ENCODE measurements at regions not wholly inside any gene's neighbourhood (a gene's known extent, or its start where the extent isn't known, plus 50 kb on each side); places are given as distances from the start of the nearest gene placed in this dataset.

DNA sequence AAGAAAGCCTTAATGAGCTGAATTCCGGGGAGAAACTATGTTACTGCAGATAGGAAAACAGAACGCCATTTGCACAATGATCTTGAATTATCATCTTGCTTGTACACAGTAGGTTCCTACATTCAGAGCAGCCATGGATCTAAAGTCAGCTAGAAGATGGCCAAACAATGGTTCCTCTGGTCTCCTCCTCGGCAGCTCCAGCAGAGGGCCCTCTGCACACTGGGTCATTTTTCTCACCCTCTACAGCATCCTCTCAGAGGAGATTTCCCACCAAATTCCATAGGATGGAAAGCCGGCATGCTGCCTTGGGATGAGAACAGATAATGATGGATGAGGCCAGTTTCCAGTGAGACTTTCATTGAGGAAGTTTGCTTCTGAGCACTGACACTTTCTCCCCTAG lies 308.5 kb upstream of the NFE2L3 start:
- no peak for DNase-seq (ENCODE audit: extremely low read depth, low read depth)
- TF ChIP-seq, protein P1, sequence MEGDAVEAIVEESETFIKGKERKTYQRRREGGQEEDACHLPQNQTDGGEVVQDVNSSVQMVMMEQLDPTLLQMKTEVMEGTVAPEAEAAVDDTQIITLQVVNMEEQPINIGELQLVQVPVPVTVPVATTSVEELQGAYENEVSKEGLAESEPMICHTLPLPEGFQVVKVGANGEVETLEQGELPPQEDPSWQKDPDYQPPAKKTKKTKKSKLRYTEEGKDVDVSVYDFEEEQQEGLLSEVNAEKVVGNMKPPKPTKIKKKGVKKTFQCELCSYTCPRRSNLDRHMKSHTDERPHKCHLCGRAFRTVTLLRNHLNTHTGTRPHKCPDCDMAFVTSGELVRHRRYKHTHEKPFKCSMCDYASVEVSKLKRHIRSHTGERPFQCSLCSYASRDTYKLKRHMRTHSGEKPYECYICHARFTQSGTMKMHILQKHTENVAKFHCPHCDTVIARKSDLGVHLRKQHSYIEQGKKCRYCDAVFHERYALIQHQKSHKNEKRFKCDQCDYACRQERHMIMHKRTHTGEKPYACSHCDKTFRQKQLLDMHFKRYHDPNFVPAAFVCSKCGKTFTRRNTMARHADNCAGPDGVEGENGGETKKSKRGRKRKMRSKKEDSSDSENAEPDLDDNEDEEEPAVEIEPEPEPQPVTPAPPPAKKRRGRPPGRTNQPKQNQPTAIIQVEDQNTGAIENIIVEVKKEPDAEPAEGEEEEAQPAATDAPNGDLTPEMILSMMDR (IDR thresholded peaks at IDR 0.05; ENCODE audit: low read depth, low read length, missing control alignments): no peak
- H3K4me3 ChIP-seq (replicated peaks; ENCODE audit: low read depth, low read length): no peak overlapping the region

DNA sequence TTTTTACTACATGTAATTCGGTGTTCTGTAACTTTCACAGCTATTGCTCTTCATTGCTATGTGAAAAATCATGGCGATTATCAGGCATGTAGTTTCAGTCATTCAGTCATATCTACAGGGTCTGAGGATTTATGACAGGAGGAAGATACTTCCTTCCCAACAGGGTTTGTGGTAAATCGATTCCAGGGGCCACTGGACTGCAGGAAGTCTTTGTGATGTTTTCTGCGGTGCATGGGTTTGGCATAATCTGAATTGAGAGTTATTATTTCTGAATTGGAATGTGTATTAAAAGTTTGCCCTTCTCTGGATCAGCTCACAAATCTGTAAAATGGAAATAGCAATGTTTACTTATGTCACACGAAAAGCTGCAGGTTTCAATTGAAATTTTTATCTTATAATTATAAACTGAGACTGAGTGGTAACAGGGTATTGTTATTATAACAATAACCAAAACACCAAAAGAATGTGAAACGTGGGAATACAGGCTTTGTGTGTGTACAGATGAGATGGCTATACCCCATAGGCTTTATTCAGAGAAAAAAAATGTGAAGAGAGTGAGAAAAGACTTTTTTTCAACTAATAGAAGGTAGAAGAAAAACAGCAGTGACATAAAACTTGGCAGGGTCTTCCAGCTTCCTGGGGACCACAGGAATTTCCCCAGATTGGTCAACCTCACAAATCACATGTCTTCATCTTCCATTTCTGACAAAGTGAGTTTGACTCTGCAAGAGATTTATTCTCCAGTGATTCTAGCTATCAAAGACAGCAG lies 307.7 kb upstream of the NFE2L3 start:
- H3K4me3 ChIP-seq (replicated peaks; ENCODE audit: low read depth, low read length): no peak overlapping the region
- TF ChIP-seq, protein P1 (IDR thresholded peaks at IDR 0.05; ENCODE audit: low read depth, low read length, missing control alignments): no peak
- no peak for DNase-seq (ENCODE audit: extremely low read depth, low read depth)

DNA sequence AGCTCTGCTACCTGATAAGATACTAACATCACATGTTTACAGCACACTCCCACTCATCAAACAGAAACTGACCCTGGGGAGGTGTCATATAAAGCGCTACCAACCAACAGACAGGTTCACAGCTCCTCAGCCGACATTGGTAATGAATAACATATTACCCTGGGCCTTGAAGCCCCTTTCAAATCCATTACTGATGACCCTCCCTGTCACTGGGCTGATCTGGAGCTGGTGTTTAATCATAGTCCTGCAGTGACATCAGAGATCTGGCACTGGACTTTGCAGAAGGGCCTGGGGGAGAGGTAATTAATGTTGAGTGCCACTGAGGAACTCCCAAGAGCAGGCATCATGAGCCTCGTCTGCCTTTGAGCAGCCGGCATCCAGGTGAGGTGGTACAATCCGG lies 306.5 kb upstream of the NFE2L3 start:
- no peak for DNase-seq (ENCODE audit: extremely low read depth, low read depth)
- TF ChIP-seq, protein P1 (IDR thresholded peaks at IDR 0.05; ENCODE audit: low read depth, low read length, missing control alignments): no peak
- H3K4me3 ChIP-seq (replicated peaks; ENCODE audit: low read depth, low read length): no peak overlapping the region

DNA sequence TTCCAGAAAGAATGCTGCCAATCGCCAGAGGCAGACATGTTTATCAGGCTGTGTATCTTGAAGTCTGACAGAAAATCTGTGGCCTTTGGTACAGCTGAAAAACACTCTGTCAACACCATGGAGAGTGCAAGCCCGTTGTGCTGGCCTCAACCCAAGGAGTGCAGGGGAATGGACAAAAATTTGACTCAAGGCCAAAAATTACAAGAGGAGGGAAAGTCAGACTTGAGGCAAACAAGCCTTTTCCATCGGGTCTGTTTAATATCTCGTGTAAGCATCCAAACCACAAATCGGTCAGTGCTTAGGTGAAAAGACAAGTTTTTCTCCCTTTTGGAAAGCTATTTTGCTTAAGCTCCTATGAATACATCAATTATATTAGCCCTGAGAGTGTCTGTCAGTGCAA lies 305.3 kb upstream of the NFE2L3 start:
- no peak overlapping the region for H3K4me3 ChIP-seq (replicated peaks; ENCODE audit: low read depth, low read length)
- TF ChIP-seq, protein P1 (IDR thresholded peaks at IDR 0.05; ENCODE audit: low read depth, low read length, missing control alignments): no peak
- DNase-seq (ENCODE audit: extremely low read depth, low read depth): no peak

DNA sequence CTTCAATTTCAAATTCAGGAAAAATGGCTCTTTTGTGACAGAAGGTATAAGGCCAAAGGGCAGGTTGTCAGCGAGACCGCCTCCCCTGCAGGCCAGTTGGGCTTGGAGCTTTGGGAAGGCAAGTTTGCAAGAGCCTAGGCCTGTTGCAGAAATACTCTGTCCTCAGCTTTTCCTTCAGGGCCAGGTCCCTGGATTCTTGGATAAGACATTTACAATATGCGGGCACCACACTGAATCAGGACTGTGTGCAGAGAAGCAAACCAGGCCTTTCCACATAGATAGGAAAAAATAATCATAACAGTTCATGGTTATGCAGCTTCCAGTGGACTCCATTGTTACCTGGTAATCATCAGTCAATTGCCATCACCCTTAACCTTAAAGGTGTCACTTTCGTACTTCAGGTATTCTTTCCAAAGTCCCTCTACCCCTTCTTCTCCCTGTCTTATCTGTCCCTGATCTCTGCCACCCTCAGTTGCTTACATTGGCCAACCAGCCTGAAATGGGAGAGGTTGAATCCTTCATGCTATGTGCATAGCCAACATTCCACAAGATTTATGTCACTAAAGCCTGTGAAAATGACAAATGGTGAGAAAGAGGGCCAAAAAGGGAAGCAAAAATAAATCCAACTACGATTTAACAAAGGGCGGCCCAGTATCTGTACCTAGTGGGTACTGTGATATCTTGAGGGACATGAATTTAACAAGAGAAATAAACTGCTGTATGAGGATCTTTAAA lies 304.5 kb upstream of the NFE2L3 start:
- TF ChIP-seq, protein P1 (IDR thresholded peaks at IDR 0.05; ENCODE audit: low read depth, low read length, missing control alignments): no peak
- DNase-seq (ENCODE audit: extremely low read depth, low read depth): no peak
- H3K4me3 ChIP-seq (replicated peaks; ENCODE audit: low read depth, low read length): no peak overlapping the region

DNA sequence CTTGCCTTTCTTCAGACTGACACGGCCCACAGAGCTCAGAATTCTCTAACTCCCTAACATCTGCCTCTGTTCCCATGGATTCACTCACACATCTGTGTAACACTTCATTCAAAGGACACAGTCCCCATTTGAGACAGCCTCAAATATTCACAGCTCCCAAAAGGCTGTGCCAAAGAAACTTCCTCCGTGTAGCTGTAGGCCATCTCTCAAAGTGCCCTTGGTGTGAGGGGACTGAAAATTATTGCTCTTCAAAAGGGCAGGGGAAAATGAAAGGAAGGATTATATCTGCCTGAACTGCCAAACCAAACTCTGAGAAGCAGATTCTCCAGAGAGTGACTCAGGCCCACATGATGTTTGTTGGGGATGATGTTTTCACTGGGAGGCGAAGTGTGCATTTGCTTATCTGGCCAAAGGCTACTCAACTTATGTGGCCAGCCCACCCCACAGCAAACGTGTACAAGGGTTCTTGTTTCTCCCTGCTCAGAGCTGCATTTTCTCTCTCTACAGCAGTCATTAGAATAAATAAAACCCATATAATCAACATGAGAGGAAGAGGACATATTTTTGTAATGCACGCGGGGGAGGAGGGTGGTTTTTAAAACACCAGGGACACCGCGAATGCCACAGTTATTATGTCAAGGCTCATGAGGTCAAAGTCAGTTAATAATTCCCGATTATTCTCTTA lies 302.4 kb upstream of the NFE2L3 start:
- no peak for DNase-seq (ENCODE audit: extremely low read depth, low read depth)
- TF ChIP-seq, protein P1 (IDR thresholded peaks at IDR 0.05; ENCODE audit: low read depth, low read length, missing control alignments): no peak
- no peak overlapping the region for H3K4me3 ChIP-seq (replicated peaks; ENCODE audit: low read depth, low read length)
